Ovary (tissue), 3 donors: ENCODE measurements at regions not wholly inside any gene's neighbourhood (a gene's known extent, or its start where the extent isn't known, plus 50 kb on each side); places are given as distances from the start of the nearest gene placed in this dataset.

Experiments used
- CTCF ChIP-seq, 3 donors: fragments of 450-650 bp in 2 of 3; fragments of 200-600 bp in 1 of 3; IDR thresholded peaks; one replicate each; pipeline versions ENCODE4 v1.5.1 to v1.8.0; 2016 to 2022; ENCODE audit warnings: antibody characterized with exemption in 3 of 3, mild to moderate bottlenecking in 1 of 3
- EP300 ChIP-seq: sonication (generic); formaldehyde crosslinking; IDR thresholded peaks from one replicate; pipeline ENCODE4 v1.6.1; 2017; ENCODE audit warnings: antibody characterized with exemption
- donor health status: DM: no; HTN: no; CAD: no.

DNA sequence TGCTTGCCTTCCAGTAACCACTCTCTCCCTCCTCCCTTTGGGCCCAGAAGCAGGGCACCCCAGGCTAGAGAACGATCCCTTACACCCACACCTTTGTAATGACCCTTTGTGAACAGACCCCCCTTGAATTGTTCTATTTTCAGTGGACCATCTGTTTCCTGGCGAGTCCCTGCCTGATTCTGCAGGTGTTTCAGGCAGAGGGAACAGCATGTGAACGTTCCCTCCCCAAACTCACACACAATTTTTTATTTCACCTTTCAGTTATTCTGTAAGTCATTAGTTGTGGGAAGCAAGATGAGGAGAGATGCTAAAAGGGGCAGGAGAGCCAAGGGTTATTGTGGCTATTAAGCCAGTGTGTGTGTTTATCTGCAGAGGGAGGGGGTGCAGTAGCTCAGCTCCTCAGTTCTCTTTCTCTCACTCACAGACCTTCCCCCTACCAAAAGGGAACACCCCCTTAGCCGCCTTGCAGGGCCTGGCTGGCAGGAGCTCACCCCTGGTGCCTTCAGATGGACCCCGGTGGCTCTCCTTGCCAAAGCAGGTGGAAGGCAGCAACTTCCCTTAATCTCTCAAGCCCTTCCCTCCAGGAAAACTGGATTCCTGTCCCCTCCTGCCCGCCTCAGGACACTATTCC, 64.8 kb upstream of the SPON1 start:
- TF ChIP-seq CTCF (IDR thresholded peaks at IDR 0.05), result no peak
- TF ChIP-seq EP300, result no peak
